GM21825 (cell line): ENCODE measurements at regions not wholly inside any gene's neighbourhood (a gene's known extent, or its start where the extent isn't known, plus 50 kb on each side); places are given as distances from the start of the nearest gene placed in this dataset.

ENCODE experiments used
- ATAC-seq: cut with Tn5 transposase; IDR thresholded peaks from one replicate; pipeline ENCODE4 v1.9.1; 2021; ENCODE audit warnings: mild to moderate bottlenecking, moderate library complexity; ENCODE audit not compliant: unreplicated experiment

GRCh38 chr1:189851806-189852367, 625.8 kb downstream of the BRINP3 start:
- ATAC-seq = no peak

- ATAC-seq = no peak
Measured at GRCh38 chr1:189859385-189859977, 618.2 kb downstream of the BRINP3 start.

GRCh38 chr1:189866606-189867005, 611.1 kb downstream of the BRINP3 start:
- no peak for ATAC-seq

GRCh38 chr1:189868021-189868420, 609.6 kb downstream of the BRINP3 start:
- no peak for ATAC-seq

GRCh38 chr1:189874715-189875435, 602.8 kb downstream of the BRINP3 start:
- no peak for ATAC-seq

GRCh38 chr1:189880135-189880534, 597.5 kb downstream of the BRINP3 start:
- ATAC-seq = no peak

- ATAC-seq = no peak
Measured at GRCh38 chr1:189899686-189900425, 577.8 kb downstream of the BRINP3 start.

GRCh38 chr1:189904509-189904908, 573.2 kb downstream of the BRINP3 start:
- ATAC-seq = no peak

- ATAC-seq = no peak
Measured at GRCh38 chr1:189908113-189908512, 569.6 kb downstream of the BRINP3 start.

GRCh38 chr1:189921613-189922012, 556.1 kb downstream of the BRINP3 start:
- no peak for ATAC-seq

GRCh38 chr1:189927641-189928040, 550.0 kb downstream of the BRINP3 start:
- no peak for ATAC-seq

- no peak for ATAC-seq
Measured at GRCh38 chr1:189929501-189930099, 548.1 kb downstream of the BRINP3 start.

- no peak for ATAC-seq
Measured at GRCh38 chr1:189936861-189937260, 540.8 kb downstream of the BRINP3 start.

GRCh38 chr1:189939967-189940366, 537.7 kb downstream of the BRINP3 start:
- no peak for ATAC-seq

- ATAC-seq = no peak
Measured at GRCh38 chr1:189941922-189942321, 535.7 kb downstream of the BRINP3 start.

GRCh38 chr1:189958756-189959155, 518.9 kb downstream of the BRINP3 start:
- no peak for ATAC-seq

- no peak for ATAC-seq
Measured at GRCh38 chr1:189960769-189961168, 516.9 kb downstream of the BRINP3 start.

GRCh38 chr1:189962181-189962580, 515.5 kb downstream of the BRINP3 start:
- no peak for ATAC-seq

GRCh38 chr1:189970331-189971230, 507.1 kb downstream of the BRINP3 start:
- ATAC-seq = no peak

GRCh38 chr1:189971656-189972055, 506.0 kb downstream of the BRINP3 start:
- no peak for ATAC-seq
